ENCODE measurements at regions not wholly inside any gene's neighbourhood (a gene's known extent, or its start where the extent isn't known, plus 50 kb on each side); places are given as distances from the start of the nearest gene placed in this dataset.

- DNase-seq (ENCODE audit: low spot score): no peak
- ChIA-PET CTCF (no interaction called here), POLR2A (ENCODE audit: low non-redundant PET) (no interaction called here)
- no peak overlapping the region for H3K27ac ChIP-seq
- no peak for TF ChIP-seq CTCF (conservative IDR thresholded peaks at IDR 0.05; ENCODE audit: low read depth)
Observed at GRCh38 chr11:104704146-104704830, 194.0 kb downstream of the CASP12 start.

- ChIA-PET CTCF (no interaction called here), POLR2A (ENCODE audit: low non-redundant PET) (no interaction called here)
- no peak for TF ChIP-seq CTCF (conservative IDR thresholded peaks at IDR 0.05; ENCODE audit: low read depth)
- no peak for DNase-seq (ENCODE audit: low spot score)
- H3K27ac ChIP-seq: no peak overlapping the region
Observed at GRCh38 chr11:104700609-104701008, 197.7 kb downstream of the CASP12 start.

- ChIA-PET CTCF (no interaction called here), POLR2A (ENCODE audit: low non-redundant PET) (no interaction called here)
- H3K27ac ChIP-seq: no peak overlapping the region
- no peak for DNase-seq (ENCODE audit: low spot score)
- no peak for TF ChIP-seq CTCF (conservative IDR thresholded peaks at IDR 0.05; ENCODE audit: low read depth)
Observed at GRCh38 chr11:104699981-104700380, 198.3 kb downstream of the CASP12 start.

GRCh38 chr11:104695065-104695463 lies 203.2 kb downstream of the CASP12 start:
- ChIA-PET POLR2A (ENCODE audit: low non-redundant PET) (no interaction called here), CTCF (no interaction called here)
- TF ChIP-seq CTCF (conservative IDR thresholded peaks at IDR 0.05; ENCODE audit: low read depth): no peak
- no peak for DNase-seq (ENCODE audit: low spot score)
- H3K27ac ChIP-seq: no peak overlapping the region

- no peak for DNase-seq (ENCODE audit: low spot score)
- POLR2A ChIA-PET (ENCODE audit: low non-redundant PET): no interaction called here
- CTCF ChIA-PET: interaction anchor here (0.5 kb wide), 1 partner anchor 672 kb away, joined by 3 read pairs; no protein-coding TSS in a partner anchor
- no peak for TF ChIP-seq CTCF (conservative IDR thresholded peaks at IDR 0.05; ENCODE audit: low read depth)
- no peak overlapping the region for H3K27ac ChIP-seq
Observed at GRCh38 chr11:104694259-104695064, 203.8 kb downstream of the CASP12 start.

- no peak for TF ChIP-seq CTCF (conservative IDR thresholded peaks at IDR 0.05; ENCODE audit: low read depth)
- POLR2A ChIA-PET (ENCODE audit: low non-redundant PET): no interaction called here
- H3K27ac ChIP-seq: no peak overlapping the region
- CTCF ChIA-PET: no interaction called here
- no peak for DNase-seq (ENCODE audit: low spot score)
Observed at GRCh38 chr11:104692751-104693150, 205.5 kb downstream of the CASP12 start.
